A549 (cell line): ENCODE measurements at regions not wholly inside any gene's neighbourhood (a gene's known extent, or its start where the extent isn't known, plus 50 kb on each side); places are given as distances from the start of the nearest gene placed in this dataset.
"Not testable (repeated sequence)": the region's sequence is repeated elsewhere in the genome, so short reads cannot be mapped to it uniquely, and the experiment has no call there.

Source experiments
- ATAC-seq, 2 experiments: fragments of 200-7000 bp in 1 of 2; fragments of >200 bp in 1 of 2; cut with Nextera tagmentation in 1 of 2; cut with Tn5 transposase in 1 of 2; 3 replicates each; pipeline versions ENCODE4 v1.8.0 to v1.9.1; 2018 to 2020; ENCODE audit warnings: mild to moderate bottlenecking in 1 of 2, moderate library complexity in 1 of 2
- CTCF ChIA-PET: fragments of 300-600 bp; sonication (Branson Sonifier 250); formaldehyde crosslinking; extraction: SDS; loops from one replicate; lab custom pipeline; 2021; ENCODE audit warnings: antibody characterized with exemption, inconsistent platforms; lab: Yijun Ruan, JAX
- POLR2A ChIA-PET: fragments of 350-600 bp; formaldehyde crosslinking; extraction: SDS; loops from one replicate; lab custom pipeline; 2021; ENCODE audit warnings: antibody characterized with exemption, inconsistent platforms; lab: Yijun Ruan, JAX
- DNase-seq, 2 experiments: peaks; one replicate each; pipeline versions ENCODE4 v3.0.0 to v3.0.0-alpha.2; 2011 to 2016; ENCODE audit warnings: low read depth in 1 of 2, low spot score in 1 of 2
- FAIRE-seq: peaks from 2 replicates; lab custom pipeline; 2011; peaks lifted over from hg19 to GRCh38; lab: Jason Lieb, UNC
- H3K27ac ChIP-seq, 2 experiments: fragments of >200 bp; sonication (Bioruptor Twin); formaldehyde crosslinking; 3 replicates each; pipeline ENCODE4 v1.5.1; 2016 to 2017
- H3K4me1 ChIP-seq: fragments of >200 bp; sonication (Bioruptor Twin); formaldehyde crosslinking; 3 replicates; pipeline ENCODE4 v1.6.1; 2016
- H3K4me2 ChIP-seq: fragments of >200 bp; sonication (Bioruptor Twin); formaldehyde crosslinking; 3 replicates; pipeline ENCODE4 v1.6.1; 2016
- H3K4me3 ChIP-seq: fragments of >200 bp; sonication (Bioruptor Twin); formaldehyde crosslinking; 3 replicates; pipeline ENCODE4 v1.5.1; 2016
- H3K9me3 ChIP-seq: fragments of >200 bp; sonication (Bioruptor Twin); formaldehyde crosslinking; 3 replicates; pipeline ENCODE4 v1.6.1; 2016
- CBX8 ChIP-seq: fragments of 200-600 bp; sonication (generic); IDR thresholded peaks from 2 replicates; pipeline ENCODE4 v1.6.1; 2016
- CTCF ChIP-seq: fragments of >200 bp; sonication (Bioruptor Twin); formaldehyde crosslinking; IDR thresholded peaks from 3 replicates; pipeline ENCODE4 v1.5.1; 2016
- EP300 ChIP-seq, 2 experiments: fragments of >200 bp; sonication (Bioruptor Twin); formaldehyde crosslinking; IDR thresholded peaks; 2 replicates in 1 of 2; 3 replicates in 1 of 2; pipeline ENCODE4 v1.6.1; 2016 to 2017
- ESRRA ChIP-seq: fragments of 150-350 bp; IDR thresholded peaks from 2 replicates; pipeline ENCODE4 v1.6.1; 2014; ENCODE audit warnings: mild to moderate bottlenecking, low read length, borderline replicate concordance
- FOSB ChIP-seq: fragments of 250-450 bp; sonication (Bioruptor Pico); IDR thresholded peaks from 2 replicates; pipeline ENCODE4 v1.5.0; 2020; ENCODE audit warnings: mild to moderate bottlenecking, moderate library complexity
- HDAC2 ChIP-seq: fragments of 200-600 bp; sonication (generic); IDR thresholded peaks from 2 replicates; pipeline ENCODE4 v1.6.1; 2016
- HEYL ChIP-seq: fragments of 250-450 bp; sonication (Bioruptor Pico); IDR thresholded peaks from 2 replicates; pipeline ENCODE4 v1.8.0; 2021; ENCODE audit warnings: mild to moderate bottlenecking, moderate library complexity
- JUN ChIP-seq, 2 experiments: fragments of >200 bp; sonication (Bioruptor Twin); formaldehyde crosslinking; IDR thresholded peaks; 2 replicates in 1 of 2; 3 replicates in 1 of 2; pipeline ENCODE4 v1.6.1; 2016 to 2017
- JUNB ChIP-seq: fragments of >200 bp; sonication (Bioruptor Twin); formaldehyde crosslinking; IDR thresholded peaks from 2 replicates; pipeline ENCODE4 v1.6.1; 2016
- NFE2L2 ChIP-seq: fragments of 150-350 bp; conservative IDR thresholded peaks from 2 replicates; pipeline ENCODE4 v1.6.1; 2014; ENCODE audit warnings: low read length
- NPAS2 ChIP-seq: fragments of 250-450 bp; sonication (Bioruptor Pico); IDR thresholded peaks from 2 replicates; pipeline ENCODE4 v1.8.0; 2022; ENCODE audit warnings: mild to moderate bottlenecking, moderate library complexity, borderline replicate concordance
- NR3C1 ChIP-seq: fragments of >200 bp; sonication (Bioruptor Twin); formaldehyde crosslinking; IDR thresholded peaks from 3 replicates; pipeline ENCODE4 v1.6.1; 2017
- POLR2A ChIP-seq: IDR thresholded peaks from 2 replicates; pipeline ENCODE4 v1.6.1; 2012; ENCODE audit warnings: mild to moderate bottlenecking, low read length
- POLR2AphosphoS2 ChIP-seq: conservative IDR thresholded peaks from 2 replicates; pipeline ENCODE4 v1.6.1; 2012; ENCODE audit warnings: low read length, improper control_type of control experiment, inconsistent platforms
- RARB ChIP-seq: fragments of 250-450 bp; sonication (Bioruptor Pico); IDR thresholded peaks from 2 replicates; pipeline ENCODE4 v1.8.0; 2021; ENCODE audit warnings: mild to moderate bottlenecking, moderate library complexity
- RCOR1 ChIP-seq: fragments of 150-350 bp; IDR thresholded peaks from 2 replicates; pipeline ENCODE4 v1.6.1; 2014; ENCODE audit warnings: antibody characterized with exemption, low read length, low read depth
- ZC3H11A ChIP-seq: fragments of 450-650 bp; IDR thresholded peaks from 2 replicates; pipeline ENCODE4 v1.6.1; 2014; ENCODE audit warnings: antibody characterized with exemption, mild to moderate bottlenecking
- ZNF302 ChIP-seq: fragments of 250-450 bp; sonication (Bioruptor Pico); IDR thresholded peaks from 2 replicates; pipeline ENCODE4 v1.9.0; 2021; ENCODE audit warnings: inconsistent platforms, mild to moderate bottlenecking, moderate library complexity
- WGBS: methylation state at CpG from one replicate; pipeline ENCODE4 v1.1.6; 2017; ENCODE audit errors: missing lambda C conversion rate; 5-methylcytosine and 5-hydroxymethylcytosine counted together
- TF ChIP-seq, protein P1 (sequence below): fragments of 150-350 bp; IDR thresholded peaks from 2 replicates; pipeline ENCODE4 v1.6.1; 2014; ENCODE audit warnings: low read depth, mild to moderate bottlenecking, low read length
- TF ChIP-seq, protein P2 (sequence below): IDR thresholded peaks from 2 replicates; pipeline ENCODE4 v1.6.1; 2012
- TF ChIP-seq, protein P3 (sequence below): fragments of 450-650 bp; IDR thresholded peaks from 2 replicates; pipeline ENCODE4 v1.6.1; 2014; ENCODE audit warnings: antibody characterized with exemption

GRCh38 chr11:101254037-101254436 is 124.4 kb upstream of the PGR start:
- Histone ChIP-seq H3K4me3 (no peak overlapping the region), H3K4me1 (no peaks in the 10 kb centered on the region), H3K27ac (no peak overlapping the region), H3K9me3 (no peaks in the 10 kb centered on the region), H3K4me2 (no peak overlapping the region)
- TF ChIP-seq POLR2AphosphoS2 (no peak), ESRRA (no peak), CTCF (no peak), ZNF302 (CRISPR knock-in tag) (no peak), FOSB (CRISPR knock-in tag) (no peak), HDAC2 (no peak), RARB (CRISPR knock-in tag) (no peak), POLR2A (no peak), EP300 (IDR thresholded peaks at IDR 0.05) (no peak), HEYL (CRISPR knock-in tag) (no peak)
- TF ChIP-seq, protein P1, sequence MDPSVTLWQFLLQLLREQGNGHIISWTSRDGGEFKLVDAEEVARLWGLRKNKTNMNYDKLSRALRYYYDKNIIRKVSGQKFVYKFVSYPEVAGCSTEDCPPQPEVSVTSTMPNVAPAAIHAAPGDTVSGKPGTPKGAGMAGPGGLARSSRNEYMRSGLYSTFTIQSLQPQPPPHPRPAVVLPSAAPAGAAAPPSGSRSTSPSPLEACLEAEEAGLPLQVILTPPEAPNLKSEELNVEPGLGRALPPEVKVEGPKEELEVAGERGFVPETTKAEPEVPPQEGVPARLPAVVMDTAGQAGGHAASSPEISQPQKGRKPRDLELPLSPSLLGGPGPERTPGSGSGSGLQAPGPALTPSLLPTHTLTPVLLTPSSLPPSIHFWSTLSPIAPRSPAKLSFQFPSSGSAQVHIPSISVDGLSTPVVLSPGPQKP = no peak
- WGBS = 3% methylated on average over 1 of the region's 1 CpG
- no peak for DNase-seq
- no peak for ATAC-seq
- CTCF ChIA-PET = no interaction called here
- FAIRE-seq = no peak
- POLR2A ChIA-PET = no interaction called here

- H3K4me1 ChIP-seq, FAIRE-seq, ATAC-seq, H3K27ac ChIP-seq, POLR2A ChIA-PET, H3K9me3 ChIP-seq, H3K4me3 ChIP-seq, H3K4me2 ChIP-seq, DNase-seq, CTCF ChIA-PET: not testable (repeated sequence)
- 33% methylated on average over 1 of the region's 1 CpG for WGBS
Observed at GRCh38 chr11:101245635-101246034, 116.0 kb upstream of the PGR start.

DNA sequence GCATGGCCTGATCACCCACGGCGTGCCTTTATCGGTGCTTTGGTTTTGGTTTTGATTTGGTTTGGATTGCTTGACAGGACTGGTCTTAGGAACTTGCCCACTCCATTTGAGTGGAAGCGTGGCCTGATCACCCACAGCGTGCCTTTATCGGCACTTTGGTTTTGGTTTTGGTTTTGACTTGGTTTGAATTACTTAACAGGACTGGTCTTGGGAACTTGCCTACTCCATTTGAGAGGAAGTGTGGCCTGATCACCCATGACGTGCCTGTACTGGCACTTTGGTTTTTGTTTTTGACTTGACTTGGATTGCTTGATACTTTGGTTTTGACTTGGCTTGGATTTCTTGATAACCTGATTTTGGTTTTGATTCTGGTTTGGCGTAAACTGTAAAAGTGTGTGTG is 115.5 kb upstream of the PGR start:
- H3K4me3 ChIP-seq, CTCF ChIA-PET, POLR2A ChIA-PET, DNase-seq, ATAC-seq, H3K27ac ChIP-seq, H3K4me1 ChIP-seq, H3K4me2 ChIP-seq, FAIRE-seq, H3K9me3 ChIP-seq: not testable (repeated sequence)
- WGBS = 50% methylated on average over 7 of the region's 8 CpGs

DNA sequence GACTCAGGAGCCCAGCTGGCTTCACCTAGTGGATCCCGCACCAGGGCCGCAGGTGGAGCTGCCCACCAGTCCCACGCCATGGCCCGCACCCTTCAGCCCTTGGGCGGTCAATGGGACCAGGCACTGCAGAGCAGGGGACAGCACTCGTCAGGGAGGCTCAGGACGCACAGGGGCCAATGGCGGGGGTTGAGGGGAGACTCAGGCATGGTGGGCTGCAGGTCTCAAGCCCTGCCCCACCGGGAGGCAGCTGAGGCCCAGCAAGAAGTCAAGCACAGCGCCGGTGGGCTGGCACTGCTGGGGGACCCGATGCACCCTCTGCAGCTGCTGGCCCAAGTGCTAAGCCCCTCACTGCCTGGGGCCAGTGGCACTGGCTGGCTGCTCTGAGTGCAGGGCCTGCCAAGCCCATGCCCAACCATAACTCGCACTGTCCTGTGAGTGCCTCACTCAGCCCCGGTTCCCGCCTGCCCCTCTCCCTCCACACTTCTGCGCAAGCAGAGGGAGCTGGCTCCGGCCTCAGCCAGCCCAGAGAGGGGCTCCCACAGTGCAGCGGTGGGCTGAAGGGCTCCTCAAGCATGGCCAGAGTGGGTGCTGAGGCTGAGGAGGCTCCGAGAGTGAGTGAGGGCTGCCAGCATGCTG is 111.7 kb upstream of the PGR start:
- Histone ChIP-seq H3K27ac (no peak overlapping the region), H3K4me1 (no peaks in the 10 kb centered on the region), H3K4me2 (no peak overlapping the region), H3K9me3 (no peaks in the 10 kb centered on the region), H3K4me3 (no peak overlapping the region)
- POLR2A ChIA-PET = no interaction called here
- CTCF ChIA-PET = interaction anchor here (0.6 kb wide), 1 partner anchor 1700 kb away, joined by 3 read pairs; no protein-coding TSS in a partner anchor
- DNase-seq (no peak), FAIRE-seq (no peak), ATAC-seq (no peak)
- no peak for TF ChIP-seq RCOR1
- TF ChIP-seq, protein P2, sequence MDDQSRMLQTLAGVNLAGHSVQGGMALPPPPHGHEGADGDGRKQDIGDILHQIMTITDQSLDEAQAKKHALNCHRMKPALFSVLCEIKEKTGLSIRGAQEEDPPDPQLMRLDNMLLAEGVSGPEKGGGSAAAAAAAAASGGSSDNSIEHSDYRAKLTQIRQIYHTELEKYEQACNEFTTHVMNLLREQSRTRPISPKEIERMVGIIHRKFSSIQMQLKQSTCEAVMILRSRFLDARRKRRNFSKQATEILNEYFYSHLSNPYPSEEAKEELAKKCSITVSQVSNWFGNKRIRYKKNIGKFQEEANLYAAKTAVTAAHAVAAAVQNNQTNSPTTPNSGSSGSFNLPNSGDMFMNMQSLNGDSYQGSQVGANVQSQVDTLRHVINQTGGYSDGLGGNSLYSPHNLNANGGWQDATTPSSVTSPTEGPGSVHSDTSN = no peak
- TF ChIP-seq CBX8 = no peak
- no peak for TF ChIP-seq NR3C1
- TF ChIP-seq NPAS2 (CRISPR knock-in tag) = no peak
- TF ChIP-seq, protein P1 = no peak
- no peak for TF ChIP-seq JUN (IDR thresholded peaks at IDR 0.05)
- no peak for TF ChIP-seq NFE2L2
- no peak for TF ChIP-seq JUNB
- TF ChIP-seq, protein P3, sequence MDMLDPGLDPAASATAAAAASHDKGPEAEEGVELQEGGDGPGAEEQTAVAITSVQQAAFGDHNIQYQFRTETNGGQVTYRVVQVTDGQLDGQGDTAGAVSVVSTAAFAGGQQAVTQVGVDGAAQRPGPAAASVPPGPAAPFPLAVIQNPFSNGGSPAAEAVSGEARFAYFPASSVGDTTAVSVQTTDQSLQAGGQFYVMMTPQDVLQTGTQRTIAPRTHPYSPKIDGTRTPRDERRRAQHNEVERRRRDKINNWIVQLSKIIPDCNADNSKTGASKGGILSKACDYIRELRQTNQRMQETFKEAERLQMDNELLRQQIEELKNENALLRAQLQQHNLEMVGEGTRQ = no peak
- TF ChIP-seq ZC3H11A = no peak
- no peak for TF ChIP-seq POLR2AphosphoS2
- WGBS = 47% methylated on average over 9 of the region's 19 CpGs

GRCh38 chr11:101231207-101231834 is 101.7 kb upstream of the PGR start:
- H3K9me3 ChIP-seq, H3K4me3 ChIP-seq, H3K4me2 ChIP-seq, H3K27ac ChIP-seq, ATAC-seq, CTCF ChIA-PET, H3K4me1 ChIP-seq, FAIRE-seq, DNase-seq, POLR2A ChIA-PET: not testable (repeated sequence)
- whole genome bisulfite sequencing = no CpG with 5 or more reads among the region's 16 CpGs
